ENCODE measurements at regions not wholly inside any gene's neighbourhood (a gene's known extent, or its start where the extent isn't known, plus 50 kb on each side); places are given as distances from the start of the nearest gene placed in this dataset.

- no peak overlapping the region for H3K27ac ChIP-seq
- TF ChIP-seq CTCF (conservative IDR thresholded peaks at IDR 0.05), result no peak
Measured at GRCh38 chr15:53448232-53449015, 311.0 kb downstream of the WDR72 start.

GRCh38 chr15:53447742-53448141, 311.7 kb downstream of the WDR72 start:
- TF ChIP-seq CTCF (conservative IDR thresholded peaks at IDR 0.05), result no peak
- H3K27ac ChIP-seq, result no peak overlapping the region

GRCh38 chr15:53447053-53447574, 312.3 kb downstream of the WDR72 start:
- H3K27ac ChIP-seq, result no peak overlapping the region
- no peak for TF ChIP-seq CTCF (conservative IDR thresholded peaks at IDR 0.05)

- no peak overlapping the region for H3K27ac ChIP-seq
Measured at GRCh38 chr15:53446376-53446775, 313.1 kb downstream of the WDR72 start.

GRCh38 chr15:53445531-53445930, 313.9 kb downstream of the WDR72 start:
- H3K27ac ChIP-seq, result no peak overlapping the region
- no peak for TF ChIP-seq CTCF (conservative IDR thresholded peaks at IDR 0.05)

More at GRCh38 chr15:53446376-53446775, 313.1 kb downstream of the WDR72 start:
- no peak for TF ChIP-seq CTCF (conservative IDR thresholded peaks at IDR 0.05)

GRCh38 chr15:53437985-53438841, 321.2 kb downstream of the WDR72 start:
- no peak for TF ChIP-seq CTCF (conservative IDR thresholded peaks at IDR 0.05)
- no peak overlapping the region for H3K27ac ChIP-seq

GRCh38 chr15:53437366-53437765, 322.1 kb downstream of the WDR72 start:
- no peak for TF ChIP-seq CTCF (conservative IDR thresholded peaks at IDR 0.05)
- no peak overlapping the region for H3K27ac ChIP-seq

Data from VCaP (cell line).